ENCODE measurements at regions not wholly inside any gene's neighbourhood (a gene's known extent, or its start where the extent isn't known, plus 50 kb on each side); places are given as distances from the start of the nearest gene placed in this dataset.

DNA sequence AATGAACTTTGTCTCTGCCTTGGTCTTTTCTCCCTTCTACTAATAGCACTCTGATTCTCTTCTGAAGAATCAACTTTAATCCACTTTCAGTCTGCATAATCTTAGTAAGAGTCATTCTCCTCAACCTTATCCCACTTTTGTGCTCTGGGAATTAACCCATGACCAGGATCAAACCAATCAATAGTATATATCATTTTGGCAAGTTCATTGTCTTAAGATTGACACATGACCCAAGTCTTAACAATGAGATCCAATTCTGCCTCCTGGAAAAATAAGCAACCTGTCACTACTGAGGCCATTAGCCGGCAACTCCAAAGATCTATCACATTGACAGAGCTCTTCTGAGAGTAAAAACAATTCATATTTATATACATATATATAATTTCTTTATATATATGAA lies 1358.4 kb upstream of the ADGRL3 start:
- TF ChIP-seq POLR2AphosphoS5 (IDR thresholded peaks at IDR 0.05; ENCODE audit: insufficient read depth, low read depth, low read length) = no peak
- no peak for TF ChIP-seq POLR2A (IDR thresholded peaks at IDR 0.05; ENCODE audit: low read depth, low read length)
